ENCODE measurements at regions not wholly inside any gene's neighbourhood (a gene's known extent, or its start where the extent isn't known, plus 50 kb on each side); places are given as distances from the start of the nearest gene placed in this dataset.
A peak's percentile ranks its signal among the peaks of the same experiment; 100 is the strongest.

GRCh38 chr20:6611911-6612605 lies 155.4 kb upstream of the BMP2 start:
- DNase-seq: no peak

- DNase-seq: no peak
Measured at GRCh38 chr20:6606651-6607050, 160.8 kb upstream of the BMP2 start.

- DNase-seq: no peak
Measured at GRCh38 chr20:6605055-6605935, 162.2 kb upstream of the BMP2 start.

DNA sequence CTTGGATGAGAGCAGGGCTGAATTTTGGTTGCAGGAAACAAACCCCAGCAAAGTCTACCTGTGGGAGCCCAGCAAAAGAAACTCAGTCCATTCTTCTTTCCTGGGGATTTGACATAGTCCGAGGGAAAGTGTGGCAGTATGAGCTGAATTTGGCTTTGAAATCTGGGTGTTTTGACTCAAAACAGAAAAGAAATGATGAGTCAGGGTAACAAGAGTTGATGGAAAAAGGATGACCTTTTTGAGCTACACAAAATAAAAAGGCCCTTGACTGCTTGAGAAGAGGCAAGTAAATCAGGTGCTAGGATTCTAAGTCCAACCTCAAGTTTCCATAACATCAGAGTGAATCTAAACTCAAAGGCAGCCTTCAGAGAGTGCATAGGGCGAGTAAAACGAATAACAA lies 163.3 kb upstream of the BMP2 start:
- DNase-seq: no peak

DNA sequence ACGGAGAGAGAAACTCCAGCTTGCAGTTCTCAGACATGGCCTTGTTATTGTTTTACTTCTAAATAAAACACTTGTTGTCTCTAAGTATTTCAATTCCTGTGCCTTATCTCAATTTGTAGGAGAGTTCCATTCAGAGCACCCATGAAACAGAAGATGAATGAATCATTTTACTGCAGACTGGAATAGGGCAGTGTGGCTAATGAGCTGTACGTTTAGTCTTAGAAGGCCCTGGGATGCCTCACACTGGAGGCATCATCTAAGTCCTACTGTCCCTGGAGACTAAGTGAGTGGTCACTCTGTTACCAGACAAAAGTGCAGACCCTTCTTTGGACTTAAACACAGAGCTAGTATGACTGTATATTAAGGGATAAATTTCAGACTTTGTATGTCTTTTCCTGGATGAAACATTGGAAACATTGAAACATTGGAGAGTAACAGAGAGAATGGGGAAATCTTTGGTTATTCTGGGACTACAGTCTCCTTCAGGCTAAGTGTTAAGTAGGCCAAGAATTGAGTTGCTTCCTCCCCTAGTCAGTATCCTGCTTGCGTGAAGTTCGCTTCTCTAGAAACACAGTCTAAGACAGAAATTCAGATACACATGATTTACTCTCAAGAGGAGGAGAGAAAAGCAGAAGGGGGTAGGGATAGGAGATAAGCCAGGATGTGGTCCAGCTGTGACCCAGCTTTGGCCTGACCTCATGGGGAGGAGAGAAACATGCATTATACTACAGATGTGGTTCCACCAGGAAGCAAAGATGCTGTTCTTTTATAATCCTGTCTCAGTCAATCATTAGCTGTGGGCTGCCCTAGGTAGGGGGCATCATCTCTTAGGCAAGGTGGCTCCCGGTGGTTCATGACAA lies 167.4 kb upstream of the BMP2 start:
- DNase-seq: no peak

DNA sequence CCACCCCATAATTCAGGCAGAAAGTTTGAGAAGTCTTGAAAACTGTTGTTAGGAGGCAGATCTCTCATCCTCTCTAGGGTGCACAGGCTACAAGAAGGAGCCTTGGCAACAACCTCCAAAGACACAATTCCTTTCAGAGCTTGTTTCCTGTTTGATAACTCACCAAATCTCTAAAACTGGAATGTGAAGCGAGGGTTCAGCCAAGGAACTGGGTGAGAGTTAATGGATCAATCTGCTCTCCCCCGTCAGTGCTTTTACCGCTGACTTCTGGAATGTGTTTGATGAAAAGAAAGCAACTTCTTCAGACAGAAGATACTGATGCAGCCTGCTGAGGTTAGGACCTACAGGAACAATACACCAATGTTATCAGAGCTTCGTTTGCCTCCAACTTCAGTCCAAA lies 171.8 kb upstream of the BMP2 start:
- no peak for DNase-seq

DNA sequence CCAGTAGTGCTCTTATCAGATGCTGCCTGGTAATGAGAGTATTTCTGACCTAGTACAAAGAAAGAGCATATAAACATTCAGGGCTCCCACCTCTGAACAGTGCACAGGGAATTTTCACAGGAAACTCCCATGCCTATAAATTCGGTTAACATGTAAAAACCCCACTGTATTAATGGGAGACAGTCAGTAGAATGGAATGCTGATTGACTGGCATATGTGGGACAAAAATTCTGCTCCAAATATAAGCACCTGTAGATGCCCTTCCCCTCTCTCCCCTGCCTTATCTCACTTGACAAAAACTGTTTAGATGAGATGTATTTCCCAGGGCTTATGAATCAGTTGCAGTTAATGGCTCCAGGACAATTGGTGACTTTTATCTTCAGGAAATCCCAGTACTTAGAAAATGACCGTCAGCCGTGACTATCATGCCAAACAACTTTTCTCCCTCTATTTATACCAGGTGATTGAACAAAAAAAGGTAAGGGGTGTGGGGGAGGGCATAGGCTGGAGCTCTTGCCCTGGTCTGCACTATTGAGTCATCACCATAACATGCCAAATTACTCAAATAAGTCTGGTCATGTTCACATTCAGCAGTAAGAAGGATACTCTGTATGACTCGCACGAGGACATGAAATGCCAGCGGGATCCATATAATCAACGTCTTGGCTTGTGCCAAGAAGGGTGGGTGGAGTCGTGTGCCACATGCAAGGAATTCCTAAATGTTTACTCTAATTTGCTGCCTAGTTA lies 176.4 kb upstream of the BMP2 start:
- no peak for DNase-seq

- DNase-seq: no peak
Measured at GRCh38 chr20:6588296-6588695, 179.2 kb upstream of the BMP2 start.

DNA sequence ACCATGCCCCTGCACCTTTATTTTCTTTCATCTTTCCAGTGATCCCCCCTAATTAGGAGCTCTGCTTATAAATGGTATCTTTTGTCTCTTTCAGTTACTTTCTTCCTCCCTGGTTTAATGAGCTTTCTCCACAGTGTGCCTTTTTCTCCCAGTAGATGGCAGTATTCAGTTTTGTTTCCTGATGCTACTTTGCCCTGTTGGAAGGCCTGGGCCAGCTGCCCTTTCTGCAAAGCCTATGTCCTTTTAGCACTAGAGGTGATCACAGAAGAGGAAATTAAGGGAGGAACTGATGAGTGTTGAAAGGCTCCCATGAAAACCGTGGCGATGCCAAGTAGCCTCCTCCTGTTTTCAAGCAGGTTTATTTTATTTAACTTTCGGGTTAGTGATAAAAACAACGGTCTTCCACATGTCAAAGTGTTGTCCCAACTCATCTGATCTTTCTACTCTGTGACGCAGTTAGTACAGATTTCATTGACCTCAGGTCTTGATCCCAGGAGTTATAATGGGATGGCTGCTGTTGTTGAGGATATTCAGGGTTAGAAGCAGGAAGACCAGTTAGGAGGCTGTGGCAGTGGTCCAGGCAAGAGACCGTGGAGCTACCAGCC lies 184.2 kb upstream of the BMP2 start:
- DNase-seq: peak in 1 of 5 experiments; percentile 27

DNA sequence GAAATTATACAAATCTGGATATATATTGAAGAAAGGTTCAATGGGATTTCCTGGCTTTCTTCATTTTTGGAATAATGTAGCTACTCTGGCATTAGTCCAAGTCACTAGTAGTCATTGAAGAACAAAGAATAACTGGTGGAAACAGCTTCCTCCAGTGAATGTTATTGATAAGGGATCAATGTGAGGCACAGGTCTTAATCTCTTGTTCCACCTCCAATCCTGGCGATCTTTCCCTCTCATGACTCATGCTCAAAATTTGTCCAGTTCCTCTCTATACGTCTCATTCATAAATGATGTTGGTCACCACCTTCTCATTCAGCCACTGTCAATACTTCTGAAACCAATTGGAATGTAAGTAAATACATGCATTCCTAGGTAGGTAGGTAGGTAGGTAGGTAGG lies 185.0 kb upstream of the BMP2 start:
- DNase-seq: no peak

DNA sequence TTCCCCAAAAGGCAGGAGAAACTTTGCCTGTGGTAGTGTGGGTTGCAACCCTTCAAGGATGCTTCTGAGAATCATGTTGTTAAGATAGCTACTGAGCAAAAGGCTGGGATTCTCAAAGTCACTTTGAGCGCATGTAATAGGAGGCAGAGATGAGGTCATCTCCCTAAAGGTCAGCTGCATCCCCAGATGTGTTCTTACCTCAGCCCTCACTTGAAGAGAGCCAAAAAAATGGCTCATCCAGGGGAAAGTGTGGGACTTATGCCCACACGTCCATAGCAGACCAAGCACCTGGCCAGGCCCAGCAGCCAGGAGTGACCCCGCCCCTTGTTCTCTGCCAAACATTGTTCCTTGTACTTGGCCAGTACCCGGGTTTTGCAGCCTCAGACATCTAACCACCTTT lies 187.0 kb upstream of the BMP2 start:
- no peak for DNase-seq

GRCh38 chr20:6579824-6580223 lies 187.7 kb upstream of the BMP2 start:
- DNase-seq: no peak

GRCh38 chr20:6579417-6579816 lies 188.1 kb upstream of the BMP2 start:
- no peak for DNase-seq

DNA sequence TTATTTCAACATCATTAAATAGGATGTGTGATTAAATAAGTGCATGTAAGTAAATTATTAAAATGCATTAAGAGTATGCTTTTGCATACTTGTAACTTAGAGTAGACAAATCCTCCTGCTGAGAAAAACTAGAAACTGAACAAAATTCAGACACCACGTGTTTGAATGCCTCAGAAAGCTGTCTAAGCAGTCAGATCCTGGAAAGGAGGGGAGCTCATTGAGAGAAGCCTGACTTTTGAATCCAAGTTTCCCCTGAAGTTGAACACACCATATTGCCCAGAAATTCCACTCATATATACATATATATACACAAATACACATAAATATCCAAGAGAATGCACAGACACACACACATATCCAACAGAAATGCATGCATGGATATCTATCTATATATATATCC lies 190.0 kb upstream of the BMP2 start:
- no peak for DNase-seq

DNA sequence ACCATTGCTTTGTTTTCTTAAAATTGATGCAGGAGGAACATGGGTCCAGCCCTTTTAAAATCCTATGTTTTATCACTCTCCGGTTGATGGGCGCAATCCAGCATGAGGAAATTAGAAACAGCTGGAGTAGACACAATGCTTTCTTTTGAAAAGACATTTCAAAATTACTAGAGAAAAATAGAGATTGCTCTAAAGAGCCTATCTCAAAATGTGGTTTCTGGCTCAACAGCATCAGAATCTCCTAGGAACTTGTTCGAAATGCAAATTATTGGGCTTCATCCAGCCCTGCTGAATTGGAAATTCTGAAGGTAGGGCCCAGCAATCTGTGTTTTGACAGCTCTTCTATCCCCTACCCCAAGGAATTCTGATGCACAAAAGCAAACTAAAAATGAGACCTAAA lies 190.8 kb upstream of the BMP2 start:
- no peak for DNase-seq

DNA sequence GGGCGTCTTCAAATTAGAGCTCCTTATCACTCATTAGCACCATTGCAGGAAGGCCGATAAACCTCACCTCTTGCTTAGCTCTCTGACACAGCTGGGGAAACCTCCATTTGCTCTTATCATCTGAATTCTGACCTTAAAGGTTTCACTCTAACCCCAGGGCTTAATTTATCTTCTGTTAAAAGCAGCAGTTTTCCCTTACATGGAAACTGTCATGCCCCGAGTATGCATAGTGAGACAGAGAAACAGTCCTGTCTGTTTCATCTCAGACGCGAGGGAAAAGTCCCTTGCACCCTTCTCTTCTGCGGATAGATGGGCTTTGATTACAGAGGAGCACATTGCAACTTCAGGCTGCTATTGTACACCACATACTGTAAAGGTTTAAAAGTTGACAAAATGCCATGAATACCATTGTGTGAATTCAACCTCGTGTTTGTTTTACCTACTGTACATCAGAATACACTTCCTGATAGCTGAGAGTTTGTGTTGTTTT lies 191.5 kb upstream of the BMP2 start:
- peak in 1 of 5 experiments; percentile 57 for DNase-seq

- no peak for DNase-seq
Measured at GRCh38 chr20:6566821-6567220, 200.7 kb upstream of the BMP2 start.

DNA sequence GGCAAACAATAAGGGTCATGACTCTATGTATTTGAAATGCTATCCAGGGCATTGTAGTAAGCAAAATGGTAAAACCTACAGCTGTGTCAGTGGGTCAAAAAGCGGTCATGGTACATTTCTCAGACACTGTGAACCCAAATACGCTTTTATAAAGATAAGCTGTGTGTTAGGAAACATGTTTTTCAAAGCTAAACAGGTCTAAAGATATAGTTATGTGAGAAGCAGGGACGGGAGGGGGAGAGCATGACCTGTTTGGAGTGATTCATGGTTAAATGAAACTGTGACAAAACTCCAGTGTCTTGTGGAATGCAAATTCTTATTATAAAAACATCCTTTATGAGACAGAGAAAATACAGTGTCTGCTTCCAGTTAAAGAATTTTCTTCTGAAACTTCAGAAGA lies 205.4 kb upstream of the BMP2 start:
- DNase-seq: no peak

DNA sequence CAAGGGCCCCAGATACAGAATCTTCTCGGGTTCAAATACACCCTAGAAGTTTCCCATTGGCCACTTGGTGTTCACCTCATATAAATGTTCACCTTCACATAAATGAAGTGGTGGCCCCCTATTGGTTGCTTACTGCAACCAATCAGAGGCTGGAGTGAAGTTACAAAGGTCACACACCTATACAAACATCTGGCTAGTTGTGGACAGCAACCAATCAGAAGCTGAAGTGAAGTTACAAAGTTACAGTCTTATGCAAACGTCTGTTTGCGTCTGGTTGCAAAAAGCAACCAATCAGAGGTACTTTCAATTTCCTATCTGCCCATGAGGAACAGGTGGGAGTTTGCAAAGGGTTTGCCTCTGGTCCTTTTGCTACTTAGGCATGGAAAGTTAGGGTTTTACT lies 206.5 kb upstream of the BMP2 start:
- no peak for DNase-seq

- no peak for DNase-seq
Measured at GRCh38 chr20:6559791-6560190, 207.7 kb upstream of the BMP2 start.

DNA sequence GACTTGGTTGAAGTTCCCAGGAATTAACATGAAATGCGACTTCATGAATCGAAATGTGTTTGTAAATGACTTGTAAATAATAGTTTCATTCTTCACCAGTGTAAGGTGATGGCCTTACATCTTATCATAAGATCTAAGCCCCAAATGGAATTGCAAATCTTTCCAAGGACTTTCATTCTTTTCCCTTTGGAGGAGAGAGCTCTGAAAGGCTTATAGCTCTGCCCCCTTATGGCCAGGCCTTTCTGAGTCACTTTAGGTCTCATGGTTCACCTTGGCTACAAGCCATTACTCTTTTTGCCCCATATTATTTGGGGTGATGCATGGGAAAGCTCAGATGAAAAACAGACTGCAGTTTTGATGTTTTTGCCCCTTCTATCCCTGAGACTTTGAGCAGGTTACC lies 209.1 kb upstream of the BMP2 start:
- no peak for DNase-seq
